Suppressor macrophage treated with lipopolysaccharide for 4 hours (primary cell): ENCODE measurements at regions not wholly inside any gene's neighbourhood (a gene's known extent, or its start where the extent isn't known, plus 50 kb on each side); places are given as distances from the start of the nearest gene placed in this dataset.
"Not testable (repeated sequence)": the region's sequence is repeated elsewhere in the genome, so short reads cannot be mapped to it uniquely, and the experiment has no call there.

Experiments
- DNase-seq: peaks from one replicate; pipeline ENCODE4 v3.0.0-alpha.2; 2020

- no peak for DNase-seq
Measured at GRCh38 chr6:50998905-50999304, 180.2 kb downstream of the TFAP2B start.

DNA sequence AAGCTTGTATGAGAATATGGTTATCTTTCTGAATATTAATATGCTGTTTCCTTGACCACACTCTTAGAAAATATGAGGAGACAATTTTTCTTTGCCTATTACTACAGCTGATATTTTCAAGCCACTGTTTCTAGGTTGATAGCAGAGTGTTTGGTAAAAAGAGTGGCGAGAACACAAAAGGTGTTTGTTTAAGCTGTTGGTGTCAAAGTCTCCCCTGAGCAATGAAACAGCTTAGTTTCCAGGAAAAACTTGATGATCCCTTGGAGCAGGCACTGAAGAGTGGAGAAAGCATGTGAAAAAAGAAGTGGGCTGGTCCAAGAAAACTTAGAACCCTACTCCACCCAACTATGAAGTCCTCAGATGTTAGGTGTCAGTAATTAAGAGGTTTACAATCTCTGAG is 182.7 kb downstream of the TFAP2B start:
- DNase-seq: no peak

GRCh38 chr6:51004380-51004779 is 185.7 kb downstream of the TFAP2B start:
- no peak for DNase-seq

GRCh38 chr6:51005779-51006178 is 187.1 kb downstream of the TFAP2B start:
- DNase-seq: no peak

- DNase-seq: no peak
Measured at GRCh38 chr6:51007237-51007636, 188.6 kb downstream of the TFAP2B start.

DNA sequence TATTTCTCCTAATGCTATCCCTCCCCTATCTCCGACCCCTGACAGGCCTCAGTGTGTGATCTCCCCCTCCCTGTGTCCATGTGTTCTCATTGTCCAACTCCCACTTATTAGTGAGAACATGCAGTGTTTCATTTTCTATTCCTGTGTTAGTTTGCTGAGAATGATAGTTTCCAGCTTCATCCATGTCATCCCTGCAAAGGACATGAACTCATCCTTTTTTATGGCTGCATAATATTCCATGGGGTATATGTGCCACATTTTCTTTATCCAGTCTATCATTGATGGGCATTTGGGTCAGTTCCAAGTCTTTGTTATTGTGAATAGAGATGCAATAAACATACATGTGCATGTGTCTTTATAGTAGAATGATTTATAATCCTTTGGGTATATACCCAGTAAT is 190.0 kb downstream of the TFAP2B start:
- not testable (repeated sequence) for DNase-seq

GRCh38 chr6:51013376-51013775 is 194.7 kb downstream of the TFAP2B start:
- DNase-seq: no peak

GRCh38 chr6:51015394-51015793 is 196.7 kb downstream of the TFAP2B start:
- no peak for DNase-seq

GRCh38 chr6:51016489-51016888 is 197.8 kb downstream of the TFAP2B start:
- DNase-seq: no peak

- no peak for DNase-seq
Measured at GRCh38 chr6:51019806-51020205, 201.1 kb downstream of the TFAP2B start.

GRCh38 chr6:51021171-51021570 is 202.5 kb downstream of the TFAP2B start:
- DNase-seq: no peak

DNA sequence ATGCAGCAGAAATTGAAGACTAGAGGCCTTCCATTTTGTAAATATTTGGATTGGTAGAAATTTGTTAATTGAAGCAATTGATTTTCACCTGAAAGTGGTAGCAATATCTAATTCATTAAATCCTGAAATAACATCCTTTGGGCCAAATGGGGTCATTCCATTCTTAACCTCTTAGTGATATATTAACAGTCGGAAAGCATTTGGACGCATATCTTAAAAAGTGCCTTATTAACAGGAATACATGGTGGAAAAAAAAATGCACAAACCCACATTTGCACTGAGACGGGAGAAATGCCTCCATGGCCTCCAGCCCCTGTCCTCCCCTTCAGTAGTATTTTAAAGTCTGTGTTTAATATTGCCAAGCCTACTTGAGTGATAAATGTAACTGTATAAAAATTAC is 205.5 kb downstream of the TFAP2B start:
- DNase-seq: no peak

DNA sequence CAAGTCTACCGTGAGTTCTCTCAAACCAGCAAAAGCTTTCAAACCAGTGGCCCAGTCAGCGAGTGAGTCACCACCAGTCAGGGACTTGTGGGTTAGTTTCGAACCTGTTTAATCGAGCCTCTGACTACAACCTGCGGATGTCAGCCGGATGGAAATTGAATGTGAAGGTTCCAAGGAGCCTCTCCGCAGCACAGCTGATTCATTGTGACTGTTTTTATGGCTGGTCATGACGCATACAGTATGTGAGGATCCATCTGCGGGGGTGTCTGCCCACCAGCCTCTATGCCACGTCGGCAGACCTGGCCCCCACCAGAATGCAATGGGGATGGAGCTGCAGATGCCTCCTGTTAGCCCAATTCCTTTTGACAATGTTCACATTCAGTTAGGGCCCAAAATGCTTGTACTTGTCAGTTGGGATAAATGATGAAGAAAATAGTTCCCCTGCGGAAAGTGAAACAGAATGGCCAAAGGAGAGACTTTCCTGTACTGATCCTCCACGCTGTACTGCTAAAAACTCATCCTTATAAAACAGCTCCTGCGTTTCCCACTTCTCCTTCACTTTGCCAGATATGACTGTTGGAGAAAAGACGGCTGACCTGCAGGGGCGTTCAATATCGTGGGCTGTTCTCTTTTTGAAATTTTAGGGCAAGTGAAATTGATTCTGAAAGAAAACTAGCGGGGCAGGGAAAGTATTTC is 206.6 kb downstream of the TFAP2B start:
- DNase-seq: no peak

DNA sequence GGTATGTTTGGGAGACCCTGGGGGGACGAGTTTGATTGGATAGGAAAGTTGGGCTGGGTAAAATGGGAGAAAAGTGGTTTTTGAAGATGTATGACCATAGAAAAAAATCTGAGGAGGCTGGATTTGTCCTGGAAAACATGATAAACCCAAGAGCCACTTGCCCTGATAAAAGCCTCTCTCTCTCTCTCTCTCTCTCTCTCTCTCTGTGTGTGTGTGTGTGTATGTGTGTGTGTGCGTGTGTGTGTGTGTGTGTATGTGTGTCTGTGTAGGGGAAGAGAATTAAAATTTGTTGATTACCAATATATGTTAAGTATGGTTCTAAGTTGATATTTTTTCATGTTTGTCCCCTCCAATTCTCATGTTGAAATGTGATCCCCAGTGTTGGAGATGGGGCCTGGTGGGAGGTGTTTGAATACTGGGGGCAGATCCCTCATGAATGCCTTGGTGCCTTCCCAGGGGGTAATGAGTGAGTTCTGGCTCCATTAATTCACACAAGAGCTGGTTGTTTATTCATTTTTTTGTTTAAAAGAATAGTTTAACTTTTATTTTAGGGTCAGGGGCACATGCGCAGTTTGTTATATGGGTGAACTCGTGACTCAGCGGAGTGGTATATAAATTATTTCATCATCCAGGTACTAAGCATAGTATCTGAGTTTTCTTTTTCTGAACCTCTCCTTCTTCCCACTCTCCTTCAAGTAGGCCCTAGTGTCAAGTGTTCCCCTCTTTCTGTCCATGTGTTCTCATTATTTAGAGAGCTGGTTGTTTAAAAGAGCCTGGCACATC is 208.8 kb downstream of the TFAP2B start:
- DNase-seq: no peak

- DNase-seq: no peak
Measured at GRCh38 chr6:51028276-51028675, 209.6 kb downstream of the TFAP2B start.

GRCh38 chr6:51029561-51029960 is 210.9 kb downstream of the TFAP2B start:
- no peak for DNase-seq

DNA sequence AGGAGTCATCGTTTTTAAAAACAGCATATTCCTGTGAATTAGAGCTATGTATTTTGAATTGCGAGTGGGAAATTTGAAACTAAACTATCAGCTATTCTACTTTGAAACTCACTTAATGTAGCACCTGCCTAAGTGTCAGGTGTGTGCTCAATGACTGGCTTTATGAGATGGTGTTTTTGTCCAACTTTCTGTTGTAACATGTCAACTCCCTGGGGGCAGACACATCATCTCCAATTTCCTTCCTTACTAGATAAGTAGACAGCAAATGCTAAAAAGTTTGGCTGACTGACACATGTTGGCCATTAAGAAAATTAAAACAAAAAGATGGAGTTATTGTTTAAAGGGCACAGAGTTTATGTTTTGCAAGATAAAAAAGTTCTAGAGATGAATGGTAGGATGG is 226.9 kb downstream of the TFAP2B start:
- no peak for DNase-seq

DNA sequence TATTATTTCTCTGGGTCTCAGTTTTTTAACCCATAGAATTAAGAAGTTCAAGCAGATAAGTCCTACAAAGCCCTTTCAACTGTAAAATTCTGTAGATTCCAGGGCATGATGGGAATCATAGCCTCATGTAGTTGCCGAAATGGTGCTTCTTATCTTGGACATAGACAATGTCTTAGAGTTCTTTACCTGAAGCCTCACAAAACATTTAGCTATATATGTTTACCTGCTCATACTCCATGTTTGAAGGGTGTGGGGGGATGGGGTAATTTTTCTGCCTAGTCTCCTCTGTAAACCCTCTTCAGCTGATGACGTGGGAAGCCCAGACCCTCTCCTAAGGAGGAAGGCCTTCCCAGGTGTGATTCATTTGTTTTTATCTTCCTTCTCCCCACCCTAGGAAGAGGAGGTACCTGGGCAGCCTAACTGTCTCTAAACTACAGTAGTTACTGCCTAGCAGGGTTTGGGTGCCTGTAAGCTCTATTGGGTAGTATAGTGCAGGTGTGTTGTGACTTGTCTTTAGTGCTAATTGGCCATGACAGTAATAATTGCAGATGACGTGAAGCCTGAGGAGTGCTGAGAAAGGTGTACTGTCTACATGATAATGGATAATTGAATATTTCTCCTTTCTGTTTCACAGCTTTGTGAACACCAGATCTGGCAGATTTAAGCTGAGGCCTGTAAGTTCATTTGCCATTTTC is 230.8 kb downstream of the TFAP2B start:
- no peak for DNase-seq

DNA sequence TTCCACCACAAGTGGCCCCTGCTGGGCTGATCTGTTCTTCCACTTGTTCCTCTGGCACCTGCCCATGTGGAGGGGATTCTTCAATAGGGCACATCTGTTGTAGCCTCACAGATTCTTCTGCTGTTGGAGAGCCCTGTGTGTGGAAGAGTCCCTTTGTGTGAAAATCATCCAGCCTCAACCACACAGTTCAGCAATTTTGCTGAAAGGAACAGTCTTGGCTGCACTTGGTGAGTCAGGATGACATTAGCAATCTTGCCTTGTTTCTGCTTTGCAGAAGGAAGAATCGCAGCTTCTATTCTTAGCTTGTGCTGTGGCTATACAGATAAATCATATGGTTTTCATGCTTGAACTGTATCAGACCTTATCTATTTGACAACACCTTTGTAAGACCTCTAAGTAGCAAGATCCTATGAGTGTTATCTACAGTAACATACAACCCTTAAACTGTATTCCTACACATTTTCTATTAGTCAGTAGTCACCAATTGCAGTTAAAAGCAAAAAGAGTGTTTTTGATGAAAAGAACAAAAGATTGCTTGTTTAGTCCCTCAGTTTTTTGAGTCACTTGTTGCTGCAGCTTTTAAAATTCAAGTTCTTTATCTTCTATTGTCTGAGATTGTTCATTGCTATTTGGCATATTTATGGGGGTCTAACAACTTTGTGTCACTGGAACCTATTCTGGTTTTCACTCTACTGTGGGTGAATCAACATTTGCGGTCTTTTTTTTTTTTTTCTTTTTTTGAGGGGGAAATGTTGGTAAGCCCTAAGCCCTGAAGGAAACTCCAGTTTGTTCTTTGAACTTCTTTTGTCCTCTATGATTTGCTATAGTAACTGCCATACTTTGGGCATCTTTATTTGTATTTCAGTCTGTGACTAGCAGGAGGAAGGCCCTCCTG is 231.6 kb downstream of the TFAP2B start:
- DNase-seq: peak; percentile 25

DNA sequence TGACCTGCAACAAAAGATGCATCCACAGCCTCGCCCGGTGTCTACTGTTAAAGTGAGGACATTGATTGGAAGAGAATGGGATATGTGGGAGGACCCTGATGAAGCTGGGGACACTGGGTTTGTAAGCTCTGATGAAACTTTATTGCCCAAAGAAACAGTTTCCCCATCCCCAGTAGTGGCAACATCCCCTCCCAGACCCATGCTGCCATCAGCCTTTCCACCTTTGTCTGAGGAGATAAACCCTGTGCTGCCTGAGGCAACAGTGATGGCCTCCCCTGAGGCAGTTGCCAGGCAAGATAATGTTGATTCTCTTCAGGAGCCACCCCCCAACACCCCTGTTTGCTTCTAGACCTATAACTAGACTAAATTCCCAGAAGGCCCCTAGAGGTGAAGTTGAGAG is 234.0 kb downstream of the TFAP2B start:
- DNase-seq: not testable (repeated sequence)

- not testable (repeated sequence) for DNase-seq
Measured at GRCh38 chr6:51055316-51055715, 236.6 kb downstream of the TFAP2B start.

- DNase-seq: no peak
Measured at GRCh38 chr6:51057296-51057695, 238.6 kb downstream of the TFAP2B start.

DNA sequence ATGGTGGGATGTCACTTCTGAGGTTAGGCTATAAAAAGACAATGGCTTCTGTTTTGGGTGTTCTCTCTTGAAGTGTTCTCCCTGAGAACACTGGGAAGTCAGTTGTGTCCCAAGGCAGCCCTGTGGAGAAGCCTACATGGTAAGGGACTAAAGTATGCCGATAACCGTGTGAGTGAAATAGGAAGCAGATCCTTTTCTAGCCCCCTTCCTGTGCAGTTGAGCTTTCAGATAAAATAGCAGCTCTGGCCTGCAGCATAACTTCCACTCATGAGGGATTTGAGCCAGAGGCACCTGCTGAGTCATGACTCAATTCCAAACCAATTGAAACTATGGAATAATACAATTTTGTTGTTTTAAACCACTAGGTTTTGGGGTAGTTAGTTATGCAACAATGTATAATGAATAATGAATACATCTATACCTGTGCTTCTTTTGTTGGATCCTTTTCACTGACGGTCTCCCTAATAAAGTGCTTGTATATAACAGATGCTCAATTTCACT is 241.6 kb downstream of the TFAP2B start:
- DNase-seq: no peak
